Smooth muscle cell (in vitro differentiated cells): ENCODE measurements at regions not wholly inside any gene's neighbourhood (a gene's known extent, or its start where the extent isn't known, plus 50 kb on each side); places are given as distances from the start of the nearest gene placed in this dataset.
"Not testable (repeated sequence)": the region's sequence is repeated elsewhere in the genome, so short reads cannot be mapped to it uniquely, and the experiment has no call there.

Experiments
- DNase-seq: peaks from one replicate; lab custom pipeline; 2025; ENCODE audit not compliant: unreplicated experiment; lab: John Stamatoyannopoulos, UW
- H2AFZ ChIP-seq: fragments of 200-600 bp; sonication (generic); 2 replicates; pipeline ENCODE4 v1.6.0; 2016; ENCODE audit warnings: antibody characterized with exemption, low read depth, mild to moderate bottlenecking
- H3F3A ChIP-seq: fragments of 200-600 bp; sonication (generic); 2 replicates; pipeline ENCODE4 v1.6.0; 2017; ENCODE audit warnings: antibody characterized with exemption, low read depth
- H3K27ac ChIP-seq: fragments of 200-600 bp; sonication (generic); 2 replicates; pipeline ENCODE4 v1.5.1; 2016; ENCODE audit warnings: low read depth, mild to moderate bottlenecking
- H3K27me3 ChIP-seq: fragments of 200-600 bp; sonication (generic); 2 replicates; pipeline ENCODE4 v1.6.1; 2016; ENCODE audit warnings: low read depth, mild to moderate bottlenecking
- H3K36me3 ChIP-seq: fragments of 200-600 bp; sonication (generic); 2 replicates; pipeline ENCODE4 v1.5.1; 2016; ENCODE audit warnings: low read depth
- H3K4me1 ChIP-seq: fragments of 200-600 bp; sonication (generic); 2 replicates; pipeline ENCODE4 v1.5.1; 2016; ENCODE audit warnings: low read depth
- H3K4me2 ChIP-seq: fragments of 200-600 bp; sonication (generic); 2 replicates; pipeline ENCODE4 v1.6.0; 2016; ENCODE audit warnings: mild to moderate bottlenecking
- H3K4me3 ChIP-seq: fragments of 200-600 bp; sonication (generic); 2 replicates; pipeline ENCODE4 v1.5.1; 2016; ENCODE audit warnings: mild to moderate bottlenecking
- H3K79me2 ChIP-seq: fragments of 200-600 bp; sonication (generic); 2 replicates; pipeline ENCODE4 v1.6.0; 2016; ENCODE audit warnings: low read depth, mild to moderate bottlenecking
- H3K9ac ChIP-seq: fragments of 200-600 bp; sonication (generic); 2 replicates; pipeline ENCODE4 v1.6.0; 2016; ENCODE audit warnings: low read depth
- H3K9me3 ChIP-seq: fragments of 200-600 bp; sonication (generic); replicated peaks from 2 replicates; pipeline ENCODE4 v1.5.1; 2016; ENCODE audit warnings: low read depth
- H4K20me1 ChIP-seq: fragments of 200-600 bp; sonication (generic); 2 replicates; pipeline ENCODE4 v1.6.0; 2016; ENCODE audit warnings: low read depth
- CTCF ChIP-seq: fragments of 200-600 bp; sonication (generic); IDR thresholded peaks from 2 replicates; pipeline ENCODE4 v1.5.1; 2017; ENCODE audit warnings: borderline replicate concordance, mild to moderate bottlenecking, antibody characterized with exemption; ENCODE audit not compliant: insufficient read depth, poor library complexity, severe bottlenecking
- WGBS: methylation state at CpG from one replicate; pipeline ENCODE4 v1.1.7; 2016; ENCODE audit warnings: low lambda C conversion rate; 5-methylcytosine and 5-hydroxymethylcytosine counted together

- H3K36me3 ChIP-seq, H3K79me2 ChIP-seq, H3K27me3 ChIP-seq, H3K4me3 ChIP-seq, H3K4me2 ChIP-seq, H3K9ac ChIP-seq, DNase-seq, H4K20me1 ChIP-seq, H2AFZ ChIP-seq, H3F3A ChIP-seq, H3K27ac ChIP-seq, H3K4me1 ChIP-seq, H3K9me3 ChIP-seq: not testable (repeated sequence)
- 90% methylated on average over 5 of the region's 5 CpGs for whole genome bisulfite sequencing
Measured at GRCh38 chr4:86413426-86413825, 53.6 kb upstream of the MAPK10 start.

DNA sequence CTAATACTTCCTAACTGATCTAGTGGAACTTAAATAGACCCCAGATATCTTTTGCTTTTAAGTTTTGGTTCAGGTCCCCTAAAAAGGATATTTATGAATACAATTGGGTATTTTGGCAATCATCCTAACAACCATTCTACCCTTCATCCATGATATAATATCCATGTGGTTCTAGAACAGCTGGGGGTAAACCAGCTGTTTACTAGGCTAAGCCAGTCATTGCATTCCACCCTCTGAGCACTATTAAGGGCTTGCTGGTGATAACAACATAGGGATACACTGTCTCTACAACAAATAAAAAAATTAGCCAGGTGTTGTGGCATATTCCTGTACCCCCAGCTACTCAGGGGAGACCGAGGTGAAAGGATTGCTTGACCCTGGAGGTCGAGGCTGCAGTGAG is 54.8 kb upstream of the MAPK10 start:
- H3K36me3 ChIP-seq = no peaks in the 10 kb centered on the region
- no peak overlapping the region for H3K4me2 ChIP-seq
- no peak overlapping the region for H3K27ac ChIP-seq
- no peak overlapping the region for H3K9ac ChIP-seq
- H3F3A ChIP-seq = no peaks in the 10 kb centered on the region
- no peak overlapping the region for H3K4me3 ChIP-seq
- no peaks in the 10 kb centered on the region for H4K20me1 ChIP-seq
- no peaks in the 10 kb centered on the region for H3K27me3 ChIP-seq
- no peaks in the 10 kb centered on the region for H3K79me2 ChIP-seq
- no peaks in the 10 kb centered on the region for H3K9me3 ChIP-seq
- no peak for DNase-seq
- TF ChIP-seq CTCF = no peak
- WGBS = 97% methylated on average over 2 of the region's 2 CpGs
- H2AFZ ChIP-seq = no peak overlapping the region
- H3K4me1 ChIP-seq = no peaks in the 10 kb centered on the region

DNA sequence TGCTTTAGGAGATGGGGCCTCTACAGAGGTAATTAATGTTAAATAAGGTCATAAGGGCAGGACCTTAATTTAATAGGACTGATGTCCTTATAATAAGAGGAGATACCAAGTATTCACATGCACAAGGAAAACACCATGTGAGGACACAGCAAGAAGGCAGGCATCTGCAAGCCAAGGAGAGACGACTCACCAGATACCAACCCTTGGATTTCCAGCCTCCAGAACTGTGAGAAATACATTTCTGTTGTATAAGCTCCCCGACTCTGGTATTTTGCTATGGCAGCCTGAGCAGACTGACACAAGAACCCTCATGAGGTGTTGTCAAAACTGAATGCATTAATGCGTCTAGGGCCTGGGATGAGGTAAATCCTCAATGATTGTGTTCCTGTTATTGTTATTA is 56.2 kb upstream of the MAPK10 start:
- Histone ChIP-seq H3F3A (no peaks in the 10 kb centered on the region), H3K36me3 (no peaks in the 10 kb centered on the region), H3K27ac (no peak overlapping the region), H3K4me2 (no peak overlapping the region), H2AFZ (no peak overlapping the region), H4K20me1 (no peaks in the 10 kb centered on the region), H3K4me3 (no peak overlapping the region), H3K4me1 (no peaks in the 10 kb centered on the region), H3K9ac (no peak overlapping the region), H3K79me2 (no peaks in the 10 kb centered on the region), H3K27me3 (no peaks in the 10 kb centered on the region), H3K9me3 (no peaks in the 10 kb centered on the region)
- 89% methylated on average over 3 of the region's 3 CpGs for WGBS
- TF ChIP-seq CTCF = no peak
- no peak for DNase-seq

DNA sequence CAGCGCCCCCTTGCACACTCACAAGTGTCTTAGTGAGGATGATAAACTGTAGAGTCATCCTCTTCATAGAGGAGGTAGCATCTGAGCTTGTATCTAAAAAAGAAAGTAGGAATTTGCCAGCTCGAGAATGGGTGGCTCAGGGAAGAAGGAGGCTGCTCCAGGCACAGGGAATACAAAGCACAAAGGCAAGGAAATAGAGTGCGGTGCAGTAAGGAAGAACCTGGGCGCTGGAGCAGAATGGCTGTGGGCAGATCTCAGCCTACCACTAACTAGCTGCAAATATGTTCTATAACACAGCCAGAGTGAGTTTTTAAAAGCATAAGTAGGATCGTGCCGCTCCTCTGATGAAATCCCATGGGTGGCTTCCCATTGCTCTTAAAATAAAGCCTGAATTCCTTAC is 61.6 kb upstream of the MAPK10 start:
- 90% methylated on average over 6 of the region's 6 CpGs for WGBS
- Histone ChIP-seq H3K4me1 (no peaks in the 10 kb centered on the region), H3K4me2 (no peak overlapping the region), H3K27ac (no peak overlapping the region), H3K79me2 (no peaks in the 10 kb centered on the region), H3F3A (no peaks in the 10 kb centered on the region), H2AFZ (no peak overlapping the region), H3K9ac (no peak overlapping the region), H3K9me3 (no peaks in the 10 kb centered on the region), H3K27me3 (no peaks in the 10 kb centered on the region), H4K20me1 (no peaks in the 10 kb centered on the region), H3K36me3 (no peaks in the 10 kb centered on the region), H3K4me3 (no peak overlapping the region)
- TF ChIP-seq CTCF = no peak
- no peak for DNase-seq
